ENCODE measurements at regions not wholly inside any gene's neighbourhood (a gene's known extent, or its start where the extent isn't known, plus 50 kb on each side); places are given as distances from the start of the nearest gene placed in this dataset.

GRCh38 chr14:78074561-78074960 lies 95.6 kb upstream of the NRXN3 start:
- no peak for DNase-seq

DNA sequence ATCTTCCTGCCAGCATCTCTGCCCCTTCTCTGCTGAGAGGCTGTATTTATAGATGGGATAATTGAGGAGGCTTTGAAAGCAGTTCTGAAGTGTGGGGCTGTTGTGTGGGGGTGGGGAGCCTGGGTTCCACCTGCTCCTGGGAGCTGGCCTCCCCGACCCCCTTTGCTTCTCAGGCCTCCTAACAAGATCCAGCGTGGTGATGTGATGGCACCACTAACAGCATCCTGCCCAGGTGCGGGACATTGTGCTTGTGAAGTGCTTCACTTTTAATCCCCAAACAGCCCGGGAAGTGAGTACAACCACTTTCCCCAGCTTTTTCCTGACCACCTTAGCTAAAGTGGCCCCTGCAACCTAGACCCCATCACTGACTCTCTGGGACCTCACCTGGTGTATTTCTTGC lies 95.1 kb upstream of the NRXN3 start:
- no peak for DNase-seq

- DNase-seq: no peak
Measured at GRCh38 chr14:78075555-78076277, 94.5 kb upstream of the NRXN3 start.

DNA sequence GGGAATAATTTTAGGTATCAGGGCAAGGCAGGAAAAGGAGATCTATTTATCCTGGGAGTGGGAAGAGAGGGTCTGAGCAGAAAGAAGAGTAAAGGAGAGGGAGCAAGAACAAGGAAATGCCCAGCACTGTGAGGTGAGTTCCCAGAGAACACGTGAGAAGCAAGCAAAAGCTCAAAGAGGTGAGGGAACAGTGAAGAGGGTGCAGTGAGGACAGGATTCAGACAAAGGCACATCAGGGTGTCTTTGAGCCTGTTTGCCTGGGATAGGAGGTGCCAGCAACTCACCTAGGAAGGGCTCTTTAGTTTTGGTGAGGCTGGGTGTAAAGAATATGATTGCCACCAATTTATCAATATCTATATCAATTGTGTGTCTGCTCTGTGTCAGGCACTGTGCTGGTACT lies 88.9 kb upstream of the NRXN3 start:
- no peak for DNase-seq

GRCh38 chr14:78083837-78084236 lies 86.3 kb upstream of the NRXN3 start:
- DNase-seq: no peak

DNA sequence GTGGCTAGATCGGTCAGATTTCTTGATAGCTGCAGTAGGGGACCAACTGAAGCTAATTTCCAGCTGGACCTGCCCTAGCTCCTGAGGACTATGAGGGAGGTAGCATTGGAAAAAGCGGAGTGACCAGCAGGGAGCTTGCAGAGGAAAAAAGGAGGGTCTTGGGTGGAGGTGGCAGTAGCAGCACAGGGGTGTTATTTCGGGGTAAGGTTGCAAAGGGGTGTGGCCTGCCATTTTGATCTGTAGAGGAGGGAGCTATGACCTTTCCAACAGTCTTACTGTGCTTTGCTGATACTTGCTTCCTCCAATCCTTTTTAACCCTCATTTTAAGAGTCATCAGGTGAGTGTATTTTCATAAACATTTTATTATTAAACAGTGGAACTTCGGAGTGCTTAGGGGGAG lies 83.8 kb upstream of the NRXN3 start:
- no peak for DNase-seq

DNA sequence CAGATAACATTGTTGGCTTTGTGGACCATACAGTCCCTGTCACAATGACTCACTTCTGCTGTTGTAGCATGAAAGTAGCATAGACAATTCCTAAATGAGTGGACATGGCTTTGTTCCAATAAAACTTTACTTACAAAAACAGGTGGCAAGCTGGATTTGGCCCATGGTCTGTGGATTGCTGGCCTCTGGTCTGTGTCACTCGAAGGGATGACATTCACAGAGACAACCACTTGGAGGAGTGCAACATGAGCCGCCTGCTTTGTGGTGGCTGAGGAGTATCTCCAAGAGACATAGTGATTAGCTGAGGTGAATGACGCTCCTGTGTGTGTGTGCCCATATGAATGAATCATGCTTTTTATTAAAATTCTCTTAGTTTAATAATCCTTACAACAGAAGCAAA lies 81.3 kb upstream of the NRXN3 start:
- no peak for DNase-seq

DNA sequence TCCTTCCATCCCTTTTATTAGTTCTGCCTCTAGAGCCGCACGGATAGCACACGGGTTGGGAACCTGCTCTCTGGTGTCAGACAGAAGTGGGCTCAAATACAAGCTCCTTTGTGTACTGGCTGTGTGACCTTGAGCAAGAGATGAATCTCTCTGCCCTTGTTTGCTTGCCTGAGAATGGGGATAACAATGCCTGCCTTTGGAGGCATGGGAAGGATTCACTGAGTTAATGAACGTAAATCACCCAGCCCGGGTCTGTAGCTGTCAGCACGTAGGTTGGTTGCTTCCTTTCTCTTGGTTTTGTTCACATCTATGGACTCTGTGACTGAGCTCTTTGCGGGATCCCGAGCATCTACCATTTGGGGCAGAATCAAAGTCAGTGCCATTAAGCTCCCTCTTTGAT lies 79.3 kb upstream of the NRXN3 start:
- DNase-seq: no peak

DNA sequence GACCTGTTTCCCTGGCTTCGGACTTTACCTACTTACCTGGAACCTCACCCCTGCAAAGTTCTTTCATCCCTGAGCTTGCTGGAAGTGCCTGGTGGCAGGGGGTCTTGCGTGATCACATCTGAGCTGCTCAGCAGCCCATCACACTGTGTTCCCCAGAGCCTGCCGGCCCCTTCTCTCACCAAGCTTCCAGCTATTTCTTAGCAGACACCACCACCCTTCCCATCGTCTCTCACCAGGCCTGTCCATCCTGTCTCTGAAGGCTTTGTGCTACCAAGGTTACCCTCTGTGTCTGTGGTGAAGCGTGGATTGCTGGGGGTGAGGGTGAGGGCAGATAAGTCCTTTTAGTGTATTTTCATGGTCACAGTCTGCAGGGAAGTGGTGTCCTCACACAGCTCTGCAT lies 78.8 kb upstream of the NRXN3 start:
- no peak for DNase-seq

DNA sequence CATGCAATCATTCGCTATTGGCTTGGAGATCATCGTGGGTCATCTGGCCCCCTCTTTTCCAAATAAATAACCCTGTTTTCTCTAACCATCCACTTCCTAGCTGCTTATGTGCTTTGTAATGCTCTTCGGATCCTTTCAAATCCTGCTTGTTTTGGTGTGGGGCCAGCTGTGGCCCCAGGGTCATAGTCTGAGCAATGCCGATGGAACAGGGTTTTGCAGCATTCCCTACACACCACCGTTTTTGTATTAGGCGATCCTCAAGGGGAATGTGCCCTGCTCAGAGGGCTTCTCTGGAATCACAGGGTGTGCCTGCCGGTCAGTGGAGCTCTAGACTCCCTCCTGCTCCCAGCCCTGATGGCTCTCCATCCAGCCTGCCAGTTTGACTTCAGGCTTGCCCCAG lies 78.1 kb upstream of the NRXN3 start:
- DNase-seq: no peak

GRCh38 chr14:78103271-78103670 lies 66.9 kb upstream of the NRXN3 start:
- no peak for DNase-seq

GRCh38 chr14:78104160-78104559 lies 66.0 kb upstream of the NRXN3 start:
- no peak for DNase-seq

- DNase-seq: no peak
Measured at GRCh38 chr14:78104655-78105054, 65.5 kb upstream of the NRXN3 start.

DNA sequence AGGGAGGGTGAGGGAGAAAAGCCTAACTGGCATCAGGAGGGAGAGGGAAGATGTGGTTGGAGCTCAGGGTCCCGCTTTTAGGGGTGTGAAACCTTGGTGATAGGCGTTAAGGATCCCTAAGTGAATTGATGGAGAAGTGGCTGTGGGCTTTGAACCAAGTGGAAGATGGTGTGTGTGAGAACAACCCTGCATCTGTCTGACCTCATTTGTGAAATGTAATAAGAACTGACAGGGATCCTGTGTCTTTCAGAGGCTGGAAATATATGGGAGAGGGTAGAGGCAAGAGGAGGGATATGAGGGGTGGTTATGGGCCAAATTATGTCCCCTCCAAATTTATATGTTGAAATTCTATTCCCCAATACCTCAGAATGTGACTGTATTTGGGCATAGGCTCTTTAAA lies 63.8 kb upstream of the NRXN3 start:
- DNase-seq: no peak

DNA sequence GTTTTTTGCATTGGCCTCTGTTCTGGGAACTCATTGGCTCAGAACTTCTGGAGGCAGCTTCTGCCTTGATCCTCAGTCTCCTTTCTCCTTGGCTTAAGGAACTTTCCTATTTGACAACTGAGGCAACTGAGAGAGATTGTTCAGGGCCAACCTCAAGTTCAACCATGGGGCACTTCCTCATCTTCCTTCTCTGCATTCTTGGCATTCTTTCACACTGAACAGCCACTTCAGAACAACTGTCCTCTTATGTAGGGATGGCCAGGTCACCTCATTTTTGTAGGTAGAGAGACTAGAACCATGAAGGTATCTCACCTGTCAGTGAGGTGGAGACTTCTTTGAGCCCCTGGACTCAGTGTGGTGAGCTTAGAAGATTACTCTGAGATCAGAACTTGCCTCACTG lies 63.0 kb upstream of the NRXN3 start:
- no peak for DNase-seq

DNA sequence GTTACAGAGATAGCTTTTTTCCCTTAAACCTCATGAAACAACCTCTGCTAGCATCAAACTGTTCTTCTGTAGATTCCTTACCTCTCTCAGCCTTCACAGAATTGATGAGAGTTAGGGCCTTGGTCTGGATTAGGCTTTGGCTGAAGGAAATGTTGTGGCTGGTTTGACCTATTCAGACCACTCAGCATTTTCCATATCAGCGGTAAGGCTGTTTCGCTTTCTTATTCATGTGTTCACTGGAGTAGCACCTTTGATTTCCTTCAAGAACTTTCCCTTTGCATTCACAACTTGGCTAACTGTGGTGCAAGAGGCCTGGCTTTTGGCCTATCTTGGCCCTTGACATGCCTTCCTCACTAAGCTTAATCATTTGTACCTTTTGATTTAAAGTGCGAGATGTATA lies 50.7 kb upstream of the NRXN3 start:
- DNase-seq: no peak

All from NCI-H2081 treated with DMSO at 0.1 percent for 48 hours (cell line).